ENCODE measurements at regions not wholly inside any gene's neighbourhood (a gene's known extent, or its start where the extent isn't known, plus 50 kb on each side); places are given as distances from the start of the nearest gene placed in this dataset.

- Histone ChIP-seq H4K20me1 (ENCODE audit: control insufficient read depth, extremely low read depth, insufficient read depth, low read length) (no peaks in the 10 kb centered on the region), H3K9ac (ENCODE audit: control insufficient read depth, extremely low read depth, insufficient read depth, low read length) (no peak overlapping the region), H3K4me1 (ENCODE audit: control insufficient read depth, extremely low read depth, insufficient read depth, low read length) (peaks cover 25% of the 10 kb centered on the region), H3K4me2 (ENCODE audit: control insufficient read depth, extremely low read depth, insufficient read depth, low read depth, low read length) (no peak overlapping the region), H3K27ac (ENCODE audit: control insufficient read depth, insufficient read depth, low read length) (no peak overlapping the region), H3K27me3 (ENCODE audit: control insufficient read depth, extremely low read depth, insufficient read depth, low read length) (no peaks in the 10 kb centered on the region), H3K36me3 (ENCODE audit: control insufficient read depth in 2 of 2, extremely low read depth in 1 of 2, insufficient read depth in 2 of 2, low read length in 2 of 2) (no peaks in the 10 kb centered on the region), H3K9me1 (ENCODE audit: control insufficient read depth, extremely low read depth, insufficient read depth, low read length) (no peaks in the 10 kb centered on the region), H2AFZ (ENCODE audit: control insufficient read depth, low read length) (no peak overlapping the region), H3K9me3 (ENCODE audit: control insufficient read depth, low read depth, low read length) (no peaks in the 10 kb centered on the region), H3K79me2 (ENCODE audit: control insufficient read depth, insufficient read depth, low read length) (no peaks in the 10 kb centered on the region), H3K4me3 (ENCODE audit: control insufficient read depth in 2 of 3, extremely low read depth in 1 of 3, insufficient read depth in 2 of 3, low read depth in 1 of 3, low read length in 3 of 3) (no peak overlapping the region)
- FAIRE-seq (no peak), DNase-seq (ENCODE audit: low read depth, low spot score) (no peak)
- dilution Hi-C loops (cut with MboI; ENCODE audit: extremely low pct_ligation_motif_present, low sequenced_read_pairs): no loop called here
- TF ChIP-seq CTCF (optimal IDR thresholded peaks at IDR 0.05 in 1 of 3, IDR thresholded peaks at IDR 0.05 in 1 of 3, conservative IDR thresholded peaks at IDR 0.05 in 1 of 3; ENCODE audit: extremely low read depth in 1 of 3, insufficient read depth in 2 of 3, low read length in 3 of 3) (no peak), EZH2 (IDR thresholded peaks at IDR 0.05; ENCODE audit: low read length) (no peak)
Observed at GRCh38 chr2:12282780-12283695, 433.7 kb upstream of the TRIB2 start.

- no peaks in the 10 kb centered on the region for H3K36me3 ChIP-seq (ENCODE audit: control insufficient read depth in 2 of 2, extremely low read depth in 1 of 2, insufficient read depth in 2 of 2, low read length in 2 of 2)
- DNase-seq (ENCODE audit: low read depth, low spot score) (no peak), FAIRE-seq (no peak)
- dilution Hi-C loops (cut with MboI; ENCODE audit: extremely low pct_ligation_motif_present, low sequenced_read_pairs): no loop called here
- no peaks in the 10 kb centered on the region for H3K27me3 ChIP-seq (ENCODE audit: control insufficient read depth, extremely low read depth, insufficient read depth, low read length)
- no peak overlapping the region for H3K27ac ChIP-seq (ENCODE audit: control insufficient read depth, insufficient read depth, low read length)
- TF ChIP-seq EZH2 (IDR thresholded peaks at IDR 0.05; ENCODE audit: low read length): no peak
- TF ChIP-seq CTCF (optimal IDR thresholded peaks at IDR 0.05 in 1 of 3, IDR thresholded peaks at IDR 0.05 in 1 of 3, conservative IDR thresholded peaks at IDR 0.05 in 1 of 3; ENCODE audit: extremely low read depth in 1 of 3, insufficient read depth in 2 of 3, low read length in 3 of 3): no peak
- no peak overlapping the region for H3K9ac ChIP-seq (ENCODE audit: control insufficient read depth, extremely low read depth, insufficient read depth, low read length)
- H3K79me2 ChIP-seq (ENCODE audit: control insufficient read depth, insufficient read depth, low read length): no peaks in the 10 kb centered on the region
- H3K4me1 ChIP-seq (ENCODE audit: control insufficient read depth, extremely low read depth, insufficient read depth, low read length): peaks cover 27% of the 10 kb centered on the region
- no peak overlapping the region for H3K4me3 ChIP-seq (ENCODE audit: control insufficient read depth in 2 of 3, extremely low read depth in 1 of 3, insufficient read depth in 2 of 3, low read depth in 1 of 3, low read length in 3 of 3)
- no peak overlapping the region for H3K4me2 ChIP-seq (ENCODE audit: control insufficient read depth, extremely low read depth, insufficient read depth, low read depth, low read length)
- no peaks in the 10 kb centered on the region for H4K20me1 ChIP-seq (ENCODE audit: control insufficient read depth, extremely low read depth, insufficient read depth, low read length)
- H3K9me3 ChIP-seq (ENCODE audit: control insufficient read depth, low read depth, low read length): no peaks in the 10 kb centered on the region
- no peak overlapping the region for H2AFZ ChIP-seq (ENCODE audit: control insufficient read depth, low read length)
- H3K9me1 ChIP-seq (ENCODE audit: control insufficient read depth, extremely low read depth, insufficient read depth, low read length): no peaks in the 10 kb centered on the region
Observed at GRCh38 chr2:12284037-12284436, 432.7 kb upstream of the TRIB2 start.
